Left ventricle myocardium superior (tissue), 1 donor: ENCODE measurements at regions not wholly inside any gene's neighbourhood (a gene's known extent, or its start where the extent isn't known, plus 50 kb on each side); places are given as distances from the start of the nearest gene placed in this dataset.

ENCODE experiments used
- ATAC-seq: fragments of 200-7000 bp; cut with Tn5 transposase; one replicate; pipeline ENCODE4 v1.9.1; 2020; ENCODE audit warnings: mild to moderate bottlenecking, moderate library complexity
- DNase-seq: peaks from one replicate; pipeline ENCODE4 v3.0.0-alpha.2; 2020
- intact Hi-C: fragments of 100-400 bp; cut with micrococcal nuclease; formaldehyde crosslinking; loops from one replicate; pipeline ENCODE4 v1.11.0; 2022
- donor health status: DM: no; HTN: yes; CAD: no; lungs with severe emphysema.

- no peak for DNase-seq
- intact Hi-C loops: no loop called here
- ATAC-seq: no peak
These were observed 493.5 kb upstream of the WWC1 start for GRCh38 chr5:167797933-167798332.

GRCh38 chr5:167798448-167798847 lies 493.0 kb upstream of the WWC1 start:
- no peak for ATAC-seq

GRCh38 chr5:167800427-167800826 lies 491.0 kb upstream of the WWC1 start:
- DNase-seq: no peak
- no peak for ATAC-seq
- intact Hi-C loops: no loop called here

More at GRCh38 chr5:167798448-167798847, 493.0 kb upstream of the WWC1 start:
- no peak for DNase-seq
- intact Hi-C loops: no loop called here

GRCh38 chr5:167801999-167802398 lies 489.4 kb upstream of the WWC1 start:
- no peak for ATAC-seq
- no peak for DNase-seq
- intact Hi-C loops: no loop called here

DNA sequence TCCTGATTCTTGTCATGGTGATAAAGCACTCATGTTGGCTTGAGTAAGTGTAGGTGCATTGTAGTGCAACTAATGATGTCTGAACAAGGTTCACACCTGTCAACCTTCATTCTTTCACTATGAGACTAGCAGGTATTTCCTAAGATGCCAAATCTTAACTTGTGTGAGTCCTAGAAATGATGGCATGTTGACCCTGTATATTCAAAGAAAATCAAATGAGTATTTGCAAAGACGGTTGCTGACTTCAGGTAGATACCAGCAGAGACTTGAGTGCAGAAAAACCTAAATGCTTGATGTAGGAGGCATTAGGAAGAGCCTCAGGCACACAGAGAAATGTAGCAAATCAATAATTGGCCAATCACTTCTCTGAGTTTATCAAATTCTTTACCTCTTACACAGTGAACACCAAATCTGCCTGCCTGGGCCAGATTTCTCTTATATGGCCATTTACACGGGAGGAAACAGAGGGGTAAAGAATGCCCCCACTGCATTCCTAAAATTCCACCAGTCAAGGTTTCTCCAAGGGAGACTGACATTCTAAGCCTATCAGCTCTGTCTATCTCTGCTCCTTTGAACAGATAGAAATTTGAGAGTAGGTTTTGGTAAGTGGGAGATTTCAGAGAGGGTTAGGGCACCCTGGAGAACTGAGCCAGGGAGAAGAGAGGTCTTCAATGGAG lies 488.6 kb upstream of the WWC1 start:
- intact Hi-C loops: no loop called here
- DNase-seq (no peak), ATAC-seq (no peak)

DNA sequence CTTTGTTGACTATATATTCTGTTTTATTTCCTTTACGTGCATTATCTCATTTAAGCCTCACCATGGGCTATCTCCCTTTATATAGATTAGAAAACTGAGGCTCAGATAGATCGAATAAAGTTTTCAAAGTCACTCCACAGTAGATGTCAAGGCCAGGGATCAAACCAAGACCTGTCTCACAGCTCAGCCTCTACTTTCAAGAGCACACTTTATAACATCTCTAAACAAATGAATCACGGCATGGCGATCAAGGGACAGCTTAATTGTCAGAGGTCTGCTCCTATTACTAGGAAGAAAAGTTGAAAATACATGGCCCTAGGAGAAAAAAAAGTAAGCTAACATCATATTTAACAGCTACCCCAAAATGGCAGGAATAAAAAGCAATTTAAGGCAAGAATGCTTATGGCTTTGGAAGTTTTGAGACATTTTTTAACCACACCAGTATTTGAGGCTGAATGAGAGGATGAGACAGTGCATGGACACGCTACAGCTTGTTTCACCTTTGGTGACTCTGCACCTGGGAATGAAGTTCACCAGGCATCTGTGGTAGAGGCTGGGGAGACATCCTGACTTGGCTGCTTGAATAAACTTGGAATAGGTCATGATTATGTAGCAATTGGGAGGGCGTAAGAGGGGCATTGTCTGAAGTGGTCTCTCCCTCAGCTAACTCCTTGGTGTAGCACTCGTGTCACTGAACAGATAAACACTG lies 486.8 kb upstream of the WWC1 start:
- intact Hi-C loops: no loop called here
- ATAC-seq: no peak
- DNase-seq: no peak

GRCh38 chr5:167810573-167810972 lies 480.9 kb upstream of the WWC1 start:
- DNase-seq (no peak), ATAC-seq (no peak)
- intact Hi-C loops: no loop called here

GRCh38 chr5:167812871-167813270 lies 478.6 kb upstream of the WWC1 start:
- intact Hi-C loops: no loop called here
- ATAC-seq (no peak), DNase-seq (no peak)

GRCh38 chr5:167813389-167813788 lies 478.1 kb upstream of the WWC1 start:
- intact Hi-C loops: no loop called here
- no peak for ATAC-seq
- DNase-seq: no peak

DNA sequence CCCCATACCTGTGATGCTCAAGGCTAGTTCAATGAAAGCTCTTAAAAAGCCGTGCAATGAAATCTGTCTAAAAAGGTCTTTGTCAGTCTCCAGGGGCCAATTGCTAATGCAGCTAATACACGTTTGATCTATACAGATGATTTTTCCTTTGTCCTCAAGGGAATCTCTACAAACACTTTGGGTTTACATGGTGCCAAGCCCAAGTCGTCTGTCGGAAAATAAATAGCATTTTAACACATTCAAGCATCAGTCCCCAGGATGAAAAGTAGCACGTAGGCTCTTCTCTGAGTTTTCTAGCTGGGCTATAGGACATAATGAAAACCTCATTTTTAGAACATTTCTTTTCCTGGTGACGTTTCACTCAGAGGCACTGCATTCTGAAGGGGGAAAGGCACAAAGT lies 477.4 kb upstream of the WWC1 start:
- intact Hi-C loops: no loop called here
- ATAC-seq (no peak), DNase-seq (no peak)

DNA sequence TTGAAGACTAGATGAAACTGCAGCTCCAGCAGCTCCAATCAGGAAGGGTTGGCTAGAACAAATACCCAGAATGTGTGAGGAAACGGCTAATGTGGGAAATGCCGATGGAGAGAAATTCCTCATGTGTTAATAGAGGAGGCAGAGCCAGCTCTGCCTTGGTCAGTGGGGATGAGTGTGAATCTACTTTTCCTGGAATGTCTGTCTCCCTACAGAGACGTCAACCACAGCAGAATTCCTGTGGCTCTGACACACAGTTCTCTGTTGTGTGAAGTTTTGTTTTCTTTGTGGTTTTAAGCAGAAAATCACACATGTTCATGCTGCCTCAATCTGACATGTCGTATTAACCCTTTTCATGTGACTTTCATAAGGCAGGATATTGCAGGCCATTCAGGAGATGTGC lies 476.6 kb upstream of the WWC1 start:
- ATAC-seq: no peak
- intact Hi-C loops: no loop called here

DNA sequence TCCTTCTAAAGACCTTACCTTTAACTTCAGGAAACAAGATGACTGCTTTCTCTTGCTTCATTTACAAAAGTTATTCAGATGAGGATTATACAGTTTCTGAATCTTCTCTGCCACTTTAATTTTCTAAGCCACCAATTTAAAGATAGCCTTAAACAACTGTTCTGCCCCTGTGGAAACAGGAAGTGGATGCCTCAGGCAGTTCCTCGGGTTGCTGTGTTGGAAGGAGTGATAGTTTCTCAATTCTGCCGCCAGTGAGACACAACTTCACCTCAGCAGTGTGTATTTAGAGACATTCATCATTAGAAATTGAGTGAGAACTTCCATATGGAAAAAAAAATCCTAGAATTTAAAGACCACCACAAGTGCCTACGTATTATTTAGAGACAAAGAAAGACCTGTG lies 475.1 kb upstream of the WWC1 start:
- intact Hi-C loops: no loop called here

More for the DNA sequence above, 476.6 kb upstream of the WWC1 start:
- no peak for DNase-seq

DNA sequence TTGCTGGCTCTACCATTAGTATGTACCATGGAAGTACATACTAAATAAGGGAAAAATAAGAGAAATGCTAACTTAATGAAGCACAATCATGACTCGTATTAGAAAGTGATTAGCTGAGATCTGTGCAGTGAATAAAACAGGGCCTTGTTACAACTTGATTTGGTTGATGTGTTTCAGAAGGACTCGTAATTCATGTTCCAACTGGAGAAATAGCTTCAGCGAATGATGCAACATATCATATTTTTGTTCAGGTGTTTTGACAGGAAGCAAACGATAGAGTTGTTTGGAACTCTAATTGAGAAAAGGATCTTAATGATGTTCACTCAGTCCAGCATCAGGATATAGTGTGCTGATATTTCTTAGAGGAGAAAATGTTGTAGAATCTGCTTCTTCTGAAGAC lies 474.6 kb upstream of the WWC1 start:
- intact Hi-C loops: no loop called here
- no peak for ATAC-seq
- no peak for DNase-seq

More for the DNA sequence above, 475.1 kb upstream of the WWC1 start:
- DNase-seq (no peak), ATAC-seq (no peak)

DNA sequence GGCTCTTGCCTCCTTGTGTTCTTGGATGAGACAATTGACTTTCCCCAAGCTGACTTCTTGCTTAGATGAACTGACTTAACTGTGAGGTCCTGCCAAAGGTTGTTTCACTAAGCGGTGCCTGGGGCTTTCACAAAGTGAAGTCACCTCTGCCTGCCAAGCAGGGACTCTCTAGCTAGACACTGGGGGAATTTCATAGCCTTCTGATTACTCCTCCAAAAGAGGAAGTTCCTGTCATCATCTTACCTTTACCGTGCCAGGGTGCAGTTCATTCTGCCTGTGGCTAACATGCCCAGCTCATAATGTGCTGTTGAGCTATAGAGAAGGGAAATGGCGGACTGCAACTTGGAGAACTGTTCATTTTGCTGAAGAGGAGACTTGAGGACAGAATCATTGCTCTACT lies 472.0 kb upstream of the WWC1 start:
- intact Hi-C loops: no loop called here
- no peak for DNase-seq
- ATAC-seq: no peak

- intact Hi-C loops: no loop called here
- no peak for DNase-seq
- no peak for ATAC-seq
These were observed 471.1 kb upstream of the WWC1 start for GRCh38 chr5:167820101-167820990.

DNA sequence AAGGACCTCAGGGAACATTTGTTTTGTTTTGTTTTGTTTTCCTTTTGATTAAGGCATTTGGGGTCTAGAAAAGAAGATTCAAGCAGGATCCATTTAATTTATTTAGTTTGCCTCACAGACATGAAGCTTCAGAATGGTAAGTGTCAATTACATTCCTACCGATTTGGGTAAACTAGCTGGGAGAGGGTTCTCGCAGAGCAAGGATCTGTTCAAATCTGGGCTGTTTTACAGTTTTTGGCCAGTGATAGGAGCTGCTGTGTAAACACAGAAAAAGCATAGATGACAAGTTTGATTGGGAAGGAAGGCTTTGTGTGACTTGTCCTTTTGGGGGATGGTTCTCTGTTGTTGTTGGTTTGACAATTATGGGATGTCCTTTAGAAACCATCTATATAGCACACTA lies 470.3 kb upstream of the WWC1 start:
- no peak for ATAC-seq
- intact Hi-C loops: no loop called here
- no peak for DNase-seq

DNA sequence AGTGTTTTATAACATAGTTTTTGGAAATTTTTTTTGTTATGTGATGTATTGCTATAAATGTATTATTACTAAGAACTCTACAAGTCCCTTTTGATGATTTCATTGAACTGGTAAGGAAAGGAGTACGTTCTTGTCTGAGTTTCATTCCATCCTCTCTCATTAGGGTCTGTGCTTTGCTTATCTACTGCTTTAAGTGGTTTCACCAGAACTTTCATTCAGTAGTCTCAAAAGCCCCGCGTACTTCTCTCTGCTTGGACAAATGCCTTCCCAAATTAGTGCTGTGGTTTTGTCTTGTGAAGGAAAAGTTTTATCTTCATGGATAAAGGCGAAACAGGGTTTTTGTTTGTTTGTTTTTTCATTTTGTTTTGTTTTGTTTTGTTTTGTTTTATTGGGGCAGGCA lies 469.8 kb upstream of the WWC1 start:
- DNase-seq (no peak), ATAC-seq (no peak)
- intact Hi-C loops: no loop called here

- ATAC-seq: no peak
- intact Hi-C loops: no loop called here
These were observed 469.2 kb upstream of the WWC1 start for GRCh38 chr5:167822241-167822640.

GRCh38 chr5:167823405-167823804 lies 468.0 kb upstream of the WWC1 start:
- no peak for ATAC-seq
- intact Hi-C loops: no loop called here
- DNase-seq: no peak

More at GRCh38 chr5:167822241-167822640, 469.2 kb upstream of the WWC1 start:
- no peak for DNase-seq

- ATAC-seq (no peak), DNase-seq (no peak)
- intact Hi-C loops: no loop called here
These were observed 463.7 kb upstream of the WWC1 start for GRCh38 chr5:167827766-167828165.
